Neutrophil (primary cell): ENCODE measurements at regions not wholly inside any gene's neighbourhood (a gene's known extent, or its start where the extent isn't known, plus 50 kb on each side); places are given as distances from the start of the nearest gene placed in this dataset.

Source experiments
- H3K27ac ChIP-seq: fragments of 200-600 bp; sonication (generic); 2 replicates; pipeline ENCODE4 v1.5.1; 2016; ENCODE audit warnings: mild to moderate bottlenecking, moderate library complexity
- H3K27me3 ChIP-seq: fragments of 200-600 bp; sonication (generic); 2 replicates; pipeline ENCODE4 v1.6.0; 2016; ENCODE audit warnings: mild to moderate bottlenecking
- H3K36me3 ChIP-seq: fragments of 200-600 bp; sonication (generic); 2 replicates; pipeline ENCODE4 v1.5.1; 2017
- H3K4me1 ChIP-seq, 2 experiments: fragments of 200-600 bp in 1 of 2; sonication (generic) in 1 of 2; 1 replicate in 1 of 2; 2 replicates in 1 of 2; pipeline versions ENCODE4 v1.5.1 to v1.6.1; 2013 to 2016; ENCODE audit warnings: low read depth in 1 of 2, low read length in 1 of 2, mild to moderate bottlenecking in 1 of 2, moderate library complexity in 1 of 2; ENCODE audit not compliant: control insufficient read depth in 1 of 2, insufficient read depth in 1 of 2
- H3K4me3 ChIP-seq, 2 experiments: fragments of 200-600 bp in 1 of 2; sonication (generic) in 1 of 2; 1 replicate in 1 of 2; 2 replicates in 1 of 2; pipeline ENCODE4 v1.5.1; 2013 to 2016; ENCODE audit warnings: low read depth in 1 of 2, low read length in 1 of 2, mild to moderate bottlenecking in 1 of 2, moderate library complexity in 1 of 2
- H3K9me3 ChIP-seq: fragments of 200-600 bp; sonication (generic); 2 replicates; pipeline ENCODE4 v1.5.1; 2016
- CTCF ChIP-seq: fragments of 200-600 bp; sonication (generic); IDR thresholded peaks from 2 replicates; pipeline ENCODE4 v1.5.1; 2016; ENCODE audit warnings: antibody characterized with exemption

GRCh38 chr7:26553582-26553981 is 261.9 kb downstream of the SNX10 start:
- Histone ChIP-seq H3K27ac (no peak overlapping the region), H3K27me3 (no peaks in the 10 kb centered on the region), H3K36me3 (no peaks in the 10 kb centered on the region), H3K4me3 (no peak overlapping the region), H3K4me1 (peaks cover 0 to 23% of the 10 kb centered on the region in 2 experiments), H3K9me3 (no peaks in the 10 kb centered on the region)
- TF ChIP-seq CTCF = no peak

- Histone ChIP-seq H3K27ac (no peak overlapping the region), H3K9me3 (no peaks in the 10 kb centered on the region), H3K4me1 (peaks cover 0 to 19% of the 10 kb centered on the region in 2 experiments), H3K27me3 (no peaks in the 10 kb centered on the region), H3K4me3 (no peak overlapping the region), H3K36me3 (no peaks in the 10 kb centered on the region)
- TF ChIP-seq CTCF = no peak
These were observed 263.3 kb downstream of the SNX10 start for GRCh38 chr7:26554952-26555351.

GRCh38 chr7:26556061-26556881 is 264.6 kb downstream of the SNX10 start:
- Histone ChIP-seq H3K27ac (no peak overlapping the region), H3K27me3 (no peaks in the 10 kb centered on the region), H3K4me1 (peaks cover 0 to 12% of the 10 kb centered on the region in 2 experiments), H3K9me3 (no peaks in the 10 kb centered on the region), H3K36me3 (no peaks in the 10 kb centered on the region), H3K4me3 (no peak overlapping the region)
- no peak for TF ChIP-seq CTCF

GRCh38 chr7:26560526-26561256 is 269.0 kb downstream of the SNX10 start:
- Histone ChIP-seq H3K27ac (no peak overlapping the region), H3K4me3 (no peak overlapping the region), H3K9me3 (no peaks in the 10 kb centered on the region), H3K27me3 (no peaks in the 10 kb centered on the region), H3K36me3 (no peaks in the 10 kb centered on the region), H3K4me1 (peaks cover 0 to 7% of the 10 kb centered on the region in 2 experiments)
- no peak for TF ChIP-seq CTCF

- TF ChIP-seq CTCF = no peak
- Histone ChIP-seq H3K27me3 (no peaks in the 10 kb centered on the region), H3K36me3 (no peaks in the 10 kb centered on the region), H3K9me3 (no peaks in the 10 kb centered on the region), H3K27ac (no peak overlapping the region), H3K4me3 (no peak overlapping the region), H3K4me1 (peaks cover 0 to 7% of the 10 kb centered on the region in 2 experiments)
These were observed 271.2 kb downstream of the SNX10 start for GRCh38 chr7:26562841-26563240.
